Fibroblast of lung (primary cell): ENCODE measurements at regions not wholly inside any gene's neighbourhood (a gene's known extent, or its start where the extent isn't known, plus 50 kb on each side); places are given as distances from the start of the nearest gene placed in this dataset.

Source experiments
- DNase-seq, 2 donors: peaks; one replicate each; pipeline versions ENCODE4 v3.0.0 to v3.0.0-alpha.2; 2010; ENCODE audit warnings: low read depth in 2 of 2
- H2AFZ ChIP-seq: 2 replicates; pipeline ENCODE4 v1.5.1; 2012; ENCODE audit warnings: low read length, control low read depth, inconsistent platforms
- H3K27ac ChIP-seq: 2 replicates; pipeline ENCODE4 v1.5.1; 2011; ENCODE audit warnings: low read length, control low read depth; ENCODE audit not compliant: insufficient read depth
- H3K27me3 ChIP-seq: 2 replicates; pipeline ENCODE4 v1.5.1; 2011; ENCODE audit warnings: mild to moderate bottlenecking, low read length; ENCODE audit not compliant: control insufficient read depth, insufficient read depth
- H3K36me3 ChIP-seq: 2 replicates; pipeline ENCODE4 v1.5.1; 2011; ENCODE audit warnings: low read length; ENCODE audit not compliant: control insufficient read depth, insufficient read depth
- H3K4me1 ChIP-seq: 2 replicates; pipeline ENCODE4 v1.5.1; 2011; ENCODE audit warnings: low read length; ENCODE audit not compliant: control insufficient read depth, insufficient read depth; ENCODE audit errors: extremely low read depth
- H3K4me2 ChIP-seq: 2 replicates; pipeline ENCODE4 v1.5.1; 2011; ENCODE audit warnings: low read length, control low read depth; ENCODE audit not compliant: insufficient read depth; ENCODE audit errors: extremely low read depth
- H3K4me3 ChIP-seq, 4 experiments: fragments of 200-600 bp in 1 of 4; sonication (generic) in 1 of 4; replicated peaks in 1 of 4; 2 replicates each; pipeline ENCODE4 v1.5.1; 2011 to 2016; ENCODE audit warnings: low read length in 4 of 4, low read depth in 3 of 4, mild to moderate bottlenecking in 3 of 4, control low read depth in 2 of 4, inconsistent platforms in 1 of 4, mixed read lengths in 1 of 4; ENCODE audit not compliant: insufficient read depth in 1 of 4; ENCODE audit errors: control extremely low read depth in 1 of 4
- H3K79me2 ChIP-seq: 2 replicates; pipeline ENCODE4 v1.5.1; 2012; ENCODE audit warnings: mild to moderate bottlenecking, low read length, inconsistent platforms; ENCODE audit not compliant: control insufficient read depth, insufficient read depth
- H3K9ac ChIP-seq: 2 replicates; pipeline ENCODE4 v1.5.1; 2011; ENCODE audit warnings: mild to moderate bottlenecking, low read length, control low read depth; ENCODE audit not compliant: insufficient read depth
- H3K9me3 ChIP-seq: 2 replicates; pipeline ENCODE4 v1.5.1; 2012; ENCODE audit warnings: low read depth, low read length; ENCODE audit not compliant: control insufficient read depth, insufficient read depth
- H4K20me1 ChIP-seq: 2 replicates; pipeline ENCODE4 v1.5.1; 2011; ENCODE audit warnings: low read length; ENCODE audit not compliant: control insufficient read depth, insufficient read depth; ENCODE audit errors: extremely low read depth
- CTCF ChIP-seq, 2 donors: IDR thresholded peaks in 1 of 2; conservative IDR thresholded peaks in 1 of 2; 1 replicate in 1 of 2; 2 replicates in 1 of 2; pipeline ENCODE4 v1.5.1; 2011 to 2012; ENCODE audit warnings: low read length in 2 of 2, control low read depth in 1 of 2, inconsistent platforms in 1 of 2, low read depth in 1 of 2, mild to moderate bottlenecking in 1 of 2
- EZH2 ChIP-seq: IDR thresholded peaks from 2 replicates; pipeline ENCODE4 v1.5.1; 2012; ENCODE audit warnings: low read length, control low read depth, mild to moderate bottlenecking; ENCODE audit errors: missing control alignments

- TF ChIP-seq CTCF (conservative IDR thresholded peaks at IDR 0.05 in 1 of 2, IDR thresholded peaks at IDR 0.05 in 1 of 2; ENCODE audit: low read depth in 1 of 2, low read length in 2 of 2) (no peak), EZH2 (no peak)
- Histone ChIP-seq H3K27me3 (no peaks in the 10 kb centered on the region), H3K4me3 (no peak overlapping the region), H3K79me2 (no peaks in the 10 kb centered on the region), H3K36me3 (no peaks in the 10 kb centered on the region), H3K4me2 (no peak overlapping the region), H3K27ac (no peak overlapping the region), H3K9ac (no peak overlapping the region), H3K4me1 (no peaks in the 10 kb centered on the region), H4K20me1 (no peaks in the 10 kb centered on the region), H2AFZ (no peak overlapping the region), H3K9me3 (no peaks in the 10 kb centered on the region)
- no peak for DNase-seq
Observed at GRCh38 chr15:81744364-81744763, 301.5 kb downstream of the MEX3B start.

DNA sequence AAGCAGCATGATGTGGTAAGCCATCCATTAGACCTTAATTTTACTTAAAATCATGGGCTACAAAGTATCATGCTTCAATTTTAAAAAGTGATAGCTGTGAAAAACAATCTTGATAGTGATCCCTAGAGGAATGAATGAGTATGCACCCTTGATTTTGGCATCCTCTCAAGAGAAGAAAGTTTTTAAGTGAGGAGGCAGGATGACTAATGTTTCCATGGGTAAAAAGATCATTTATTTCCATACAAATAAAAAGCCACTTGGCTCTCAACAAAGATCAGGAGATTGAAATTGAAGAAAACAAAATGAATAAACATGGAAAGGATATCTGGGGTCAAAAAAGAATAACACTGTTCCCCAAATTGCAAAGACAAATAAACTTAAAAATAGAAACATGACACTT, 305.4 kb downstream of the MEX3B start:
- H2AFZ ChIP-seq = no peak overlapping the region
- H3K4me2 ChIP-seq = no peak overlapping the region
- no peaks in the 10 kb centered on the region for H4K20me1 ChIP-seq
- no peak overlapping the region for H3K4me3 ChIP-seq
- H3K36me3 ChIP-seq = no peaks in the 10 kb centered on the region
- H3K4me1 ChIP-seq = no peaks in the 10 kb centered on the region
- H3K9ac ChIP-seq = no peak overlapping the region
- no peak for DNase-seq
- TF ChIP-seq CTCF (conservative IDR thresholded peaks at IDR 0.05 in 1 of 2, IDR thresholded peaks at IDR 0.05 in 1 of 2; ENCODE audit: low read depth in 1 of 2, low read length in 2 of 2) (no peak), EZH2 (no peak)
- no peaks in the 10 kb centered on the region for H3K9me3 ChIP-seq
- no peaks in the 10 kb centered on the region for H3K79me2 ChIP-seq
- H3K27me3 ChIP-seq = no peaks in the 10 kb centered on the region
- no peak overlapping the region for H3K27ac ChIP-seq

DNA sequence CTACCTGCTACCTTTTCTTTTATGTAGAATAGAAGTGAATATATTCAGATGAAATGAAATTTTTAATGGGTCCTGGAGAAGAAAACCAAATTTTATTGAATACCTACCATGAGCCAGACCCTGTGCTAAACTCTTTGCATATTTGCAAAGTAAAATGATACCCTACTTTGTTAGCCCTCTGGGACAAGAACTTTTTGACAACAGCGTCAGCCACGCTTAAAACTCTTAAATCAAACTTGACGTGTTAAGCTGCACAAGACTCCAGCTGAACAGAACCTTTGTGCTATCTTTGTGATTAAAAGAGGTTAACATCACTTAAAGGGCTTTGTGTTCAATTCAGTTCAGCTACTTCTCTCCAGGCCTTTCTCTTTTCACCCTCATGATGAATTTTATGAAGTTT, 316.5 kb downstream of the MEX3B start:
- H2AFZ ChIP-seq = no peak overlapping the region
- no peaks in the 10 kb centered on the region for H4K20me1 ChIP-seq
- no peaks in the 10 kb centered on the region for H3K36me3 ChIP-seq
- TF ChIP-seq CTCF (conservative IDR thresholded peaks at IDR 0.05 in 1 of 2, IDR thresholded peaks at IDR 0.05 in 1 of 2; ENCODE audit: low read depth in 1 of 2, low read length in 2 of 2) (no peak), EZH2 (no peak)
- no peaks in the 10 kb centered on the region for H3K9me3 ChIP-seq
- no peak overlapping the region for H3K27ac ChIP-seq
- no peak overlapping the region for H3K9ac ChIP-seq
- H3K27me3 ChIP-seq = no peaks in the 10 kb centered on the region
- no peak for DNase-seq
- no peak overlapping the region for H3K4me3 ChIP-seq
- H3K4me1 ChIP-seq = no peaks in the 10 kb centered on the region
- H3K4me2 ChIP-seq = no peak overlapping the region
- H3K79me2 ChIP-seq = no peaks in the 10 kb centered on the region
